GM18508 (cell line): ENCODE measurements at regions not wholly inside any gene's neighbourhood (a gene's known extent, or its start where the extent isn't known, plus 50 kb on each side); places are given as distances from the start of the nearest gene placed in this dataset.

Experiments used
- ATAC-seq: cut with Tn5 transposase; IDR thresholded peaks from one replicate; pipeline ENCODE4 v1.9.1; 2021; ENCODE audit warnings: moderate number of reproducible peaks; ENCODE audit not compliant: insufficient read depth, unreplicated experiment

DNA sequence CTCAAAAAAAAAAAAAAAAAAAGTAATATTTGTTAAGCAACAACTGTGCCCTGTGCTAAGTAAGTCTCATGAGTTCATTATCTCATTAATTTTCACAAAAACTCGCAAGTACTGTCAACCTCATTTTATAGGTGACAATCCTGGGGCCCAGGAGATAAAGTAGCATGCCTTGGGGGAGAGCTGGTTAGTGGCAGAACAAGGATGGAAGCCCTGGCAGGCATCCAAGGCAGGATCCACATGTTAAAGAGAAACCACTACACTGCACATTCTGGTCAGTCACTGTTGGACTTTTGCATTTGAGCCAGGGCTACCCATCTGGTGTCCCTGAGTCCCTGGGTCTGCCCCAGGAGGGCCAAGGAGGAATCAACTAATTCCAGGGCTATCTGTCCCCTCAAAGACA, 54.6 kb downstream of the ZFP36L2 start:
- no peak for ATAC-seq

DNA sequence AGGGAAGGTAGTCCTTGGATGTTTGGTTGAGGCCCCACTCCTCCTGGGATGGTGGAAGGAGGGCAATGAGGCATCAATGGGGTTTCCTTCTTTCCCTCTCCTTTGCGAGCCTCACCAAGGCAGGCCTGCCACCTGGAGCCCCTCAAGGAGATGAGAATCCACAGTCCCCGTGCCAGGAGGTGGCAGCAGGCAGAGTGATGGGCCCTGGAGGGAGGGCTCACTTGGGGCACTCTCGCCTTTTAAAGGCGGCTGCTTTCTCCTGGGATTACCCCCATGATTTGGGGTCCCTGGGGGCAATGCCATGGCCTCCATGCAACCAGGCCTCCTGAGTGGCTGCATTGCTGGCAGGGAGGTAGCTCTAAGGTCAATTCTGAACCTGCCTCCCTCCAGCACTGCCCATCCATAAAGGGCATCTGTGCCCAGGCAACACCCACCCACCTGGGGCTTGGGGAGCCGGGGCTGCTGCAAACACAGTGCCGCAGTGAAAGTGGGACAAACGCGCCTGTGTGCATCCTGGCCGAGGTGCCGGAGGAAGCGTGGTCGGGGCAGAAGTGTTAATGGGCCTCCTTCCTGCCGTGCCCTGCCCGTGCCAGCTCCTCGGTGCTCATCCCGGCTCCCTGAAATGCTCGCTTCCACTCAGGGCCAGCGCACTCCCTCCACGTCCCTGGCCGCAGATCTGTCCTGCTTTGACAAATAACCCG, 55.9 kb downstream of the ZFP36L2 start:
- ATAC-seq = no peak

DNA sequence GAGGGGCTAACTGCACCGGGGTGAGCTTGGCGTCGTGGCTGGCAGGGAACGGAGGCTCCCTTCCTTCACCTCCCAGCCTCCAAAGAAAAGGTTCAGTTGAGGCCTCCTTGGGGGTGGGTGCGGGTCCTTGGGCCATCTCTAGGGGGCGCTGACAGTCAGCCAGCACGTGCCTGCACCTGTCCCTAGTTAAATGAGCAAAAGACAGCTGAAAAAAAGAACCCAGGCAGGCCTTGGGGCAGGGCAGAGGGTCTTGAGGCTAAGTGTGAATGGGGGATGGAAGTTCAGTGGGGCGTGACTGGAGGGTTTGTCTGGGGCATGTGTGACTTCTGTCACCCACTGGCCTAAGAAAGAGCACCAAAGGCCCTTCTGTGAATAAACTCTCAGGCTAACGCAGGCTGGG, 56.4 kb downstream of the ZFP36L2 start:
- no peak for ATAC-seq

DNA sequence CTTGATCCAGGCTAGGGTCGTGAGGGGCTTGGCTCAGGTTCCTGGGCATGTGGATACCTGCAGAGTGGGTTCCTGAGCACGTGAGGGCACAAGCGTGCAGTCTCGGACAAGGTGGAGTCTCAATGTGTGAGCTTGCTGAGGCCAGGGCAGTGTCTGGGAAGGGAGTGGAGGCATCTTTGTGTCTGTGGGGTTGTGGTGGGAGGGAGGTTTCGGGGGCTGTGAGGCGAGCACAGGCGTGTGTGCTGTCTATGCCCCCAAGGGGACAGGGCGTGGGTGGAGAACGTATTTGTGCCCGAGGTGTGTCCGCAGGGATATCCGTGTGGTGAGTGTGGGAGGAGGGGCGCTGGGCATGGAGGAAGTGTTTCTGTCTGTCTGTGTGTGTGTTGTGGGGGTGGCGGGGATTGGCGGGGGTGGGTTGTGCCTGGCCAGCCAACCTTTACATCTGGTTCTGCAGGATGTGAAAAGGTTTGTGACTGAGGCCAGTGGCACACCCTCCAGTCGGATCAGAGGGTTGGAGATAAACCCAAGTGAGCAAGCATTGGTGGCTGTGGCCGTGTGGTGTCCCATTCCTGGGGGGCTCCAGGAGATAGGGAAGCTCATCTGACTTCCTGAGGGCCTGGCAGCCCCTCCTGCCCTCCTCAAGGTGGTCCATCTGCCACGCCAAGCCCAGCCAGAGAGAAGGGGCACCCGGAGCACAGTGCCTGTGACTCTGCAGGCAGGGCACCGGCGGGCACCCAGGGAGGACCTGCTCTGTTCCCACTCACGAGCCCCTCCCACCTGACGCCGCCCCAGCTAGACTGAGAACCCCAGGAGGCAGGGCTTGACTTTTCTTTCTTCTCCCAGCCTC, 57.1 kb downstream of the ZFP36L2 start:
- ATAC-seq = no peak

DNA sequence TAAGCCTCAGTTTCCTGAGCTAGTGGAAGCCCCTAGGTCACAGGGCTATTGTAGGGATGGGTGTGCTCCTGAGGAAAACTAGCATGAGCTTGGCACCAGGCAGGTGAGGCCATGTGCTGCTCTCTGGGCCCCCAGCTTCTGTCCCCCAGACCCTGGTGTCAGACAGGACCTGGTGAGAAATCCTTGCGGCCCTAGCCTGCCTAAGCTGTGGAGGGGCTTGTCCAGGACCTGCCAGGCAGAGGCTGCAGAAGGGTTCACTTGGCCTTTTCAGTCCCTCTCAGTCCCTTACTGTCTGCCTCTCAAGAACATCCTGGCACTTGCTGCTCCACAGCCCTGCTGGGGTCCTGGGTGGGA, 58.4 kb downstream of the ZFP36L2 start:
- ATAC-seq = no peak

DNA sequence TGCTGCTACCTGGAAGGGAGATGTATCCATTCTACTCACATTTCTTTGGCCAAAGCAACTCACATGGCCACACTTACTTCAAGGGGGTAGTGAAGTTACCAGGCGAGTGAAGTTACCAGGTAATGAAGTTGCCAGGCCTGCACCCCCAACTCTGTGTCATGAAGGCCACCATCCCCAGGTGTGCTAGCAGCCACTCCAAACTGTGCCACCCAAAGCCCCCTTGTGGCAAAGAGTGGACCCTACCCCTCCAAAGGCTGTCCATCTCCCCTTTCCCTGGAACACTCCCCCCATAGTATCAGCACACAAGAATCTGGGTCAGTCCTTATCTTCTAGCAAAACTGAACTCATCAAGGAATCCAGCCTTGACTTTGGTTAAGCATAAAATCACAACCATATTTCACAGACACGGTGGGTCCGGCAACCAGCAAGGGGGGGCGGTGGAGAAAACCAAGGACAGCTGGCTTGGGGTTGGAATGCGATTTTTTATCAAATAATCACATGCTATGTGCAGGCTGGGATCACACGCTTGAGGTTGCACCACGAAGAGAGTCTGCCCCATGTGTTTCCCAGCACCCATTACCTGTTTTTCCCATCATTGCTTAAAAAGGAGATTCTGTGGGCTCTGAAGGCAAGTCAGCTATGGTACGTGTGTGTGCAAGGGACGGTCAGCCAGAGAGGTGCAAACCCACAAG, 60.9 kb downstream of the ZFP36L2 start:
- no peak for ATAC-seq

DNA sequence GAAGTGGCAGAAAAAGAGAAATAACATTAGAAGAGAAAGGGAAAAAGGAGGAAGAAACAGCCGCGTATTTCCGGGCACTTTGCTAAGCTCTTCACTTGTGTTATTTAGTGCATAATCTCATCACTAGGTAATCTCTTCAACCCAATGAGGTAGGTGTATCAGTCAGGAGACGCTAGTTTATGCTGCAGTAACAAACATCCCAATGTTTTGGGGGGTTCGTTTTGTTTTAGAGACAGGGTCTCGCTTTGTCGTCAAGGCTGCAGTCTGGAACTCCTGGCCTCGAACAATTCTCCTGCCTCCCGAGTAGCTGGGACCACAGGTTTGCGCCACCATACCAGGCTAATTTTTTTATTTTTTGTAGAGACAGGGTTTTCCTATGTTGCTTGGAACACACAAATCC, 61.7 kb downstream of the ZFP36L2 start:
- no peak for ATAC-seq

DNA sequence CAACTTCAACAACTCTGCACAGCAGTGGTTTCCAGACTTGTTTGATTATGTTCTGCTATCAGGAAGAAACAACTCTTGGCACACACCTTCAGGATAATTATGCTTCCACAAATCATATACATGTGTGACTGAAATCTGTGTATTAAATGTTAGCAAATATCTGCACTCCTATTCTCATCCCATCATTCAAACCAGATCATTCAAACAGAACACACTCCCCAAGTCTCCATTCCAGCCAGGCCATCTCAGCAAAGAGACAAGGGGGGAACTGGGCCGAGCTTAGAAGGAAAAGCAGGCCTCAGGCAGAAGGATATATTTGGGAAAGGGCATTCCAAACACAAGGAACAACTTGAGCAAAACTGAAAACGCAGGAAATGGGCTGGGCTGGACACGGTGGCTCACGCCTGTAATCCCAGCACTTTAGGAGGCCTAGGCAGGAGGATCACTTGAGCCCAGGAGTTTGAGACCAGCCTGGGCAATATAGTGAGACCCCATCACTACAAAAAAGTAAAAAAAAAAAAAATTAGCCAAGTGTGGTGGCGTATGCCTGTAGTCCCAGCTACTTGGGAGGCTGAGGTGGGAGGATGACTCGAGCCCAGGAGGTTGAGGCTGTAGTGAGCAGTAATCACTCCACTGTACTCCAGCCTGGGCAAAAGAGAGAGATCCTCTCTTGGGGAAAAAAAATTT, 62.7 kb downstream of the ZFP36L2 start:
- no peak for ATAC-seq

DNA sequence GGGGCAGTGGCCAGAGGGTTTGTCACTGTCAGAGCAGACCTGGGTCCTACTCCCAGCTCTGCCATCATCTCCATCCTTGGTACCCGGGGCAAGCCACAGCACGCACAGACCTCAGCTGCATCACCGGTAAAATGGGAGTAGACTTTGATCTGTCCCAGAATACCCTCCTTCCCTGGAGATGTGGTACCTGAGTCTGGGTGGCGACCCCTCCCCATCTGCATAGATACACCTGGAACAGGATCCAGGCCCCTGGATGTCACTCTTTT, 64.0 kb downstream of the ZFP36L2 start:
- no peak for ATAC-seq

DNA sequence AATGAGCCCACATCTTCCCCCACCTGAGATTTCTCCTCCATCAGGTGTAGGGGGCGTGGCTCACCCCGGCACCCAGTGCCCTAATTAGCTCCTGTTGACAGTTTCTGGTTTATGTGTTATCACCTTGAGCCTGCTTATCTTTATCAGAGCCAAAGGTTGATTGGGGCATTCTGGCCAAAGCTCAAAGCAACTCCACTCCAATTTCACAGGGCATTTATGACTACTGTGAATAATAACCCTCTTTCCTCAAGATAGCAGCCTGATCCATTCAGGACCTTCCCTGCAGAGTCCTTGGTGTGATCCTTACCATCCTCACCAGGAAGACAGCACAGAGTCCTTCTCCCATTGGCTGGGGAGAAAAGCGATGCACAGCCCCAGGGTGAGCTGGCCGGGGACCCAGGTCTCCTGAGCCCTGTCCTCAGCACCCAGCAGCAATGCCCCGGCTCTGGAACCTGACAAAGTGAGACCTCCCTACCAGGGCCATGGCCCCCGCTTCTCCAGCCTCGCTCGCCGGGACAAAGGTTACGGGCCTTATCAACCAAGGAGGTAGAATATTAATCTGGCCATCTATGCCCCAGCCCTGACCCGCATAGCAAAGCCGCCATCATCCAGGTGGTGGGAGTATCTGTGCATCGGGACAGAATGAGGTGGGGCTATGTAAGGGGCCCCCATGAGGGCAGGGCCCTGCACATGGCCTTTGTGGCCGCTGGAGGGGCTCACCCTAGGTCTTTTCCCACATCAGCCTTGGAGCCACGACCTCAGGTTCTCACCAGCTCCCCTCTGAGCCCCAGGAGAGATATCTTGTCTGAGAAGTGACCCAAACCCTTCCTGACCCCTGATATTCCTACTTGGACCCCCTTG, 64.5 kb downstream of the ZFP36L2 start:
- no peak for ATAC-seq

DNA sequence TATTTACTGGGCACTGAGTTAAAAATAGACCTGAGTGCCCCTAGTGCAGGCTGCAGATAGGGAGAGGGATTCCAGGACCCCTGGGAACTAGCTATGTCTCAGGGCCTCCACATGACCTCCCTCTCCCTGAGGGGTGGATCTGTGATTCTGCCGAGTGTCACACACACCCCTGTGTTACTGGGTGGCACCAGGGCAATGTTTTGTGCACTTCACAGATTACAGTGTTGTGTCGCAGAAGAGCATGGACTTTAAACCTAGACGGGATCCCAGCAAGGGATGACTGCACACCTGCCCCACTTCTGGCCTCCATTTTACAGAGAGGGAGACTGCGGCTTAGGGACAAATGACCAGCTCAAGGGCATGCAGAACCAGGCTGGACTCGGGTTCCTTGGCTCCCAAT, 65.6 kb downstream of the ZFP36L2 start:
- no peak for ATAC-seq

DNA sequence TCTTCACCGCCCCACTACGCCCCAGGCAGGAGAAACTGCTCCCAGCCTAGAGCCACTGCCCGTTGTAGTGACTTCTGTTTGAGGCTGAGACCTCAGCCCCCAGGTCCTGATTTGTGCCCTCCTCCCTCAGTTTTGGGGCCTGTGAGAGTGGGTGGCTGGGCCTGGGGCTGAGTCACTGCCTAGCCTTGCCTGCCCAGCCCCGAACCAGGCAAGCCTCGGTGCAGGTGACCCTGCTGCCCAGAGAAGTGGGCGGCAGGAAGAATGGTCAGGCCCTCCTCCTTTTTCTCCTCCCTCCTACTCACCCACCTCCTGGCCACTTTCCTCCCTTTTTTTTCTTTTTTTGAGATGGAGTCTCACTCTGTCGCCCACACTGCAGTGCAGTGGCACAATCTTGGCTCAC, 66.6 kb downstream of the ZFP36L2 start:
- ATAC-seq = no peak

DNA sequence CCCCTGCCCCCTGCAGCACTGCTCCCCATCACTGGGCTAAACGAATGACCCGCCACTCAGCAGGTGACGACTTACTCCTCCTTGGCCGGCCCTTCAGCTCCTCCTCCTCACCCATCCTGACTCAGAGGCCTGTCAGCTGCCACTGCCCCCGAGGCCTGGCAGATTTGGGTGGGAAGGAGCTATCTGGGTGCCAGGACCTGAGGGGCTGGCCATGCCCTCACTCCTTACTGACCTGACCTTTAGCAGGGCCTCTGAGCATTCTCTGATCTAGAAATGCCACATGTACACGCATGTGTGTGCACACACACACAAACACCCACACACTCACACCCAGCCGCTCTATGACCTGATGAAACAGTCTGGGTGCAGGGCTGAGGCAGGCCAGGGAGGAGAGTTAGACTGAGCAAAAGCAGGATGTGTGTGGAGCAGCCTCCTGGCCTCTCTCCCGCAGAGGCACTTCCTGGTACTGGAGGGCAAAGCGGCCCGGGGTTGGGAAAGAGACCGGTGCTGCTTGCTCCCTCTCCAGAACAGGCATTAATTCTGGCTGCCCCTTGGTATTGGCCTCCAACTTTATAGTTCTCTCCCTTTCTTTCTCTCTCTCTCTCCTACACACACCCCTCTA, 68.0 kb downstream of the ZFP36L2 start:
- ATAC-seq = no peak

DNA sequence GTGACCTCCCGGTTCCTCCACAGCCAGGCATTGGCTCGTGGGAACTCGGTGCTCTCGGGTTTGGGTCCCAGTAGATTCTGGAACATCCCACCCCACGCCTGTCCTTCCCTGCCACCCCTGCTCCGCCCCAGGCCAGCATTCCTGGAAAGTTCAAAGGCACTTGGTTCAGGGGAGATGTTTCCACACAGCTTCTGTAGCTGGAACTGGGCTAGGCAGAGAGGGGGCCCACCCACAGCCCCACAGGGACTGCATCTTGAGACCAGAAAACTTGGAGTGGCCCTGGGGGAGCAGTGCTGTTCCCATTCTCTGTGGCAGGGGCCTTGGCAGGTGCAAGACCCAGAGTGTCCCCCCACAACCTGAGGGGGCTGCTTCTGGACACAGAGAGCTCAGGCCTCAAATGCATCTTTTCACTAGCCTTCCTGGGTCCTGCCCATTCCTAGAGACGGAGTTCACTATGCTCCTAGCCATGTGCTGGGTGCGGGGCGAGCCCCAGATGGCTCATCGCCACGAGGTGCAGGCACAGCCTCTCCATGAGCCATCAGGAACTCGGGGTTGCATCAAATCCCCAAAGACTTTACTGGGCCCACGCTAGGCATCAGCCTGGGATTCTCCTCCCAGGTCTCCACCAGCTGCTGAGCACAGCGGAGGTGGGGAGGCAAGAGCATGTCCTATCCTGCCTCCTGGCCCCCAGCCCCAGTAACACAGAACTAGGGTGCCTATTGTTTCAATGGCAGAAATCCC, 68.7 kb downstream of the ZFP36L2 start:
- ATAC-seq = no peak

DNA sequence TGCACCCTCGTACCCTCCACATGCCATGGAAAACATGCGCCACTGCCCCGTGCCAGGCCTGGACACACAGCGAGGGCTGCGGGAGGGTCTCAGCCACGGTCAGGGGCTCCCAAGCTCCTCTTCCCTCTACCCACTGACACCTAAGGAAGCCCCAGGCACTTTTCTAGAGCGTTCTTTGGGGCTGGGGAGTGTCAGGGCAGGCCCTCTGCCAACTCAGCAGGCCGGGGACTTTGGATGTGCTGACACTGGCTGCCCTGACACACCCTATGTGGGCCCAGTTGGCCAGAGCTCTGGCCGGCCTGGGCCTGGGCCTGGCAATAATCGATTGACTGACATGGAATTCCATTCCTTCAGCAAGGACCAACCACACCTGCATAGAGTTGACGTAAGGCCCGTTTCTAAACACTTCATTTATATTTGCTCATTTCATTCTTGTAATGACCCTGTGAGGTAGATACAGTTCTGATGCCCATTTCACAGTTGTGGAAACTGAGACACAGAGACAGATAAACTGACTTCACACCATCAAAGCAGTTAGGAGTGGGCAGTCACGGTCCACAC, 70.5 kb downstream of the ZFP36L2 start:
- no peak for ATAC-seq

DNA sequence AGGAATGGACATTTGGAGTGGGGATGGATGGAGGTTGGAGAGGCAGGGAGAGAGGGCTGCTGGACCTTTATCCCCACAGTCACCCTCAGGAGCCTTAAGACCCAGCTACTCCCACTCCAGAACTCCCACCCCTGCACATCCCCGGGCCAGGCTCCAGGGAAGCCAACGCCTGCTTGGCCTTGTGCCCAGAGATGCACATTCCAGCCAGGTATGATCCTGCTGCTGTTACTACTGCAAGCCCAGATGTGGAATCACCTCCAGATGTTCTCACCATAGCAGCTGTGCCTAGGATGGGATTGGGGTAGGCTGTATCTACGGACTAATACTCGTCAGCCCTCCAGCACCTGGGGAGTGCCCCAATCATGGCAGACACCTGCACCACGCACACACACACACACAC, 71.7 kb downstream of the ZFP36L2 start:
- no peak for ATAC-seq

DNA sequence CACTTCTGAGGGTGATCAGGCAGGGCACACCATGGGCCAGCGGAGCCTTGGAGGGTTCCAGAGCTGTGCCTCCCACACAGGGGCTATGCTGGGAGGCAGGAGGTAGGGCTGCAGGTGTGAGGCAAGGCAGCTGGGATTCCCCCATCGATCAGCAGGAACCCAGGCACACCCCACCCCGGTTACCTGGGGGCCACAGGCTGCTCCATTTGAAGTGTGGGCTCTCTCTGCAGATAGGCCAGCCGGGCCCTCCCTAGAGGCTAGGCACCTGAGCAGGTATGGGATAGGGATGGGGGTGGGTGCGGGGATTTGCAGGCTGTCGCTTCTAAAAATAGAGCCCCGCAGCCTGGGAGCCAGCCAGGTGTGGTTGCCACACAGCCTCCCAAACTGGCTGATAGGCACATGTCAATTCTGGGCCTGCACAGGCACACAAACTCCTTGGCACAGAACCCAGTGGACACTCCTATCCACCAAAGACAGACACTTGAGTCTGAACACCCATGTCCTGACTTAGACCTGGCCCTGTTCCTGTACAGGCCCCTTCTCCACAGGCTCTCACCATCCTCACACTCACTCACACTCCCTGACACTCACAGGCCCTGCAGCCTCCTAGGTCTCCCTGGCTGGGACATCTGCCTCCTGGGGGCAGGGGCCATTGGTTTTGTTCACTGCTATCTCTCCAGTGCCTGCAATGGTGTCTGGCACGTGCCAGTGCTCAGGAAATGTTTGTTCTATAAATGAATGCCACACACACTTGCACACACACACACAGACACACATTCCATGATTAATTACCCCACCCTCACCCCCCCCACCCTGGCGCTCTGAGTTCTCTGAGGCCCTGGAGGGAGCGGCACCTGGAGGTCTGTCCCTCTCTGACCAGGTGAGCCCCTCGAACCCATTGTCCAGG, 73.4 kb downstream of the ZFP36L2 start:
- no peak for ATAC-seq

DNA sequence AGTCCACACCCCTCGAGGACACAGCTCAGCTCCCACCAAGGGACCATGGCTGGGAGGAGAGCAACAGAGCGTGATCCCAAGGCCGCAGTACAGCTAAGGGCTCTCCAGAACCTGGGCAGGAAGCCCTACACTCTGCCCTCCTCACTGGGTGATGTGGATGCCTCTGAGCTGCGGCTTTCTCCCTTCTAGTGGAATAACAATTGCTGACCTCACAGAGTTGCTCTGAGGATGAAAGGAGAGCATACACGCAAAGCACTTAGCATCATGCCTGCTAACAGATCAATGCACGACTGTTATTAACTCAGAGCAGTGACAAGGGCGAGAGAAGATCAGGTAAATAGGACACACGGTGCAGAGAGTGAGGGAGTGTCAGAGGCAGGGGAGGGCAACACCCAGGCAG, 74.2 kb downstream of the ZFP36L2 start:
- no peak for ATAC-seq
